HUES6 (cell line): ENCODE measurements at regions not wholly inside any gene's neighbourhood (a gene's known extent, or its start where the extent isn't known, plus 50 kb on each side); places are given as distances from the start of the nearest gene placed in this dataset.
"Not testable (repeated sequence)": the region's sequence is repeated elsewhere in the genome, so short reads cannot be mapped to it uniquely, and the experiment has no call there.

ENCODE experiments used
- H3K27ac ChIP-seq: 2 replicates; pipeline ENCODE4 v1.7.0; 2013; ENCODE audit warnings: low read depth, mild to moderate bottlenecking, low read length, inconsistent platforms
- H3K27me3 ChIP-seq: 2 replicates; pipeline ENCODE4 v1.6.1; 2013; ENCODE audit warnings: low read length; ENCODE audit not compliant: control insufficient read depth, insufficient read depth
- H3K36me3 ChIP-seq: 2 replicates; pipeline ENCODE4 v1.6.1; 2013; ENCODE audit warnings: low read length; ENCODE audit not compliant: control insufficient read depth, insufficient read depth
- H3K4me1 ChIP-seq: 2 replicates; pipeline ENCODE4 v1.6.1; 2013; ENCODE audit warnings: low read length; ENCODE audit not compliant: control insufficient read depth, insufficient read depth
- H3K4me3 ChIP-seq: 2 replicates; pipeline ENCODE4 v1.5.1; 2013; ENCODE audit warnings: low read depth, low read length
- H3K9ac ChIP-seq: one replicate; pipeline ENCODE4 v1.6.1; 2013; ENCODE audit warnings: mild to moderate bottlenecking, low read length
- H3K9me3 ChIP-seq: 2 replicates; pipeline ENCODE4 v1.6.1; 2013; ENCODE audit warnings: low read depth, low read length; ENCODE audit not compliant: control insufficient read depth, insufficient read depth

DNA sequence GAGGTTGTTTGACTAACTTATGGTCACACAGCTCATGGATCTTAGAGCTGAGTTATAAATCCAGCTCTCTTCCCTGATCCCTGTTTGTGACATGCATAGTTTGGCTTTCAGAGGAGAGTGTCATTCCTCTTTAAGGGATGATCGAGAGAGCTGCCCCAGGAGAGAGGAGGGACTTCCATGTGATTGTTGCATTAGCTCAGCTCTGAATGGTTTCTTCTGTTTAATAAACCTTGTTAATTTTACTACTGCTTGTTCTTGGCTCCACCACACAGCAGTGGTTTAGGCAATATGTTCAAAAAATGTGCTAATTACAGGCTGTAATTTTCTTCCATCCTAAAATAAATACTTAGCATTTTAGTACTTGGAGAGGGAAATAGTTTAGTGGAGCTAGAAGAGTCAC is 152.5 kb downstream of the C12orf75 start:
- H3K4me1 ChIP-seq: peaks cover 13% of the 10 kb centered on the region
- H3K4me3 ChIP-seq: no peak overlapping the region
- no peak overlapping the region for H3K27ac ChIP-seq
- no peaks in the 10 kb centered on the region for H3K27me3 ChIP-seq
- no peaks in the 10 kb centered on the region for H3K9me3 ChIP-seq
- no peak overlapping the region for H3K9ac ChIP-seq
- no peaks in the 10 kb centered on the region for H3K36me3 ChIP-seq

GRCh38 chr12:105483691-105484090 is 153.2 kb downstream of the C12orf75 start:
- Histone ChIP-seq H3K27ac (no peak overlapping the region), H3K27me3 (no peaks in the 10 kb centered on the region), H3K9me3 (no peaks in the 10 kb centered on the region), H3K36me3 (no peaks in the 10 kb centered on the region), H3K9ac (no peak overlapping the region), H3K4me3 (no peak overlapping the region), H3K4me1 (peaks cover 12% of the 10 kb centered on the region)

- no peak overlapping the region for H3K9ac ChIP-seq
- no peak overlapping the region for H3K27ac ChIP-seq
- peaks cover 5% of the 10 kb centered on the region; the same call in 1 of the 2 replicates for H3K4me1 ChIP-seq
- H3K36me3 ChIP-seq: no peaks in the 10 kb centered on the region
- no peaks in the 10 kb centered on the region for H3K27me3 ChIP-seq
- H3K4me3 ChIP-seq: no peak overlapping the region
- no peaks in the 10 kb centered on the region for H3K9me3 ChIP-seq
Measured at GRCh38 chr12:105485321-105485910, 154.9 kb downstream of the C12orf75 start.

DNA sequence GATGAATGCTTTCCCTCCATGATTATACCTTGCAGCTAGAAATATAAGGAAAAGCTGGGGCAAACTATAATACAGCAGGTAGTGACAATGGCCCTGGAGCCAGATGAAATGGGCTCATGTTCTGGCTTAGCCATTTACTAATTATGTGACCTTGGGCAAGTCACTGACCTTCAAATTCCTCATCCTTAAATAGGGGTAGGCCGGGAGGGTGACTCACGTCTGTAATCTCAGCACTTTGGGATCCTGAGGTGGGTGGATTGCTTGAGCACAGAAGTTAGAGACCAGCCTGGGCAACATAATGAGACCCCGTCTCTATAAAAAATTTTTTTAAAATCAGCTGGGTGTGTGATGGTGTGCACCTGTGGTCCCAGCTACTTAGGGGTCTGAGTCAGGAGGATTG is 155.4 kb downstream of the C12orf75 start:
- no peaks in the 10 kb centered on the region for H3K27me3 ChIP-seq

DNA sequence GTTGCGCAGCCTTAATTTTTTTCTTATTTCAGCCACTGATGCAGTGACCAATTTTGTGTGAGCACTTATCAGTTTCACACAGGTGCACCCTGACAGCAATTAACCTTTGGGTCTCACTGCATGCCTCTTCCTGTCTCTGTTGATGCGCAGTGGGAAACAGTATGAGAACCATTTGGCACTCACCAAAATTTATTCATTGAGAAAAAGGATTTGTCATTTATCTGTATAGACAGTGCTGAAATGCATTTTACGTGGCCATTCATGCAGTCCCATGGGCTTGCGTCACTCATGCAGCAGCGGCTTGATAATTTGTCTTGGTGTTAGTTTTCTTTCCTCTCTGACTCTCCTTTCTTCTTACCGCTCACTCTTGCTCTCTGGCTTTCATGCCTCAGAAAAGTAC is 157.5 kb downstream of the C12orf75 start:
- Histone ChIP-seq H3K27me3 (no peaks in the 10 kb centered on the region), H3K4me1 (peaks cover 5% of the 10 kb centered on the region; the same call in 1 of the 2 replicates), H3K27ac (no peak overlapping the region), H3K9me3 (no peaks in the 10 kb centered on the region), H3K4me3 (no peak overlapping the region), H3K36me3 (no peaks in the 10 kb centered on the region), H3K9ac (no peak overlapping the region)

More for the DNA sequence above, 155.4 kb downstream of the C12orf75 start:
- Histone ChIP-seq H3K4me3 (no peak overlapping the region), H3K9me3 (no peaks in the 10 kb centered on the region), H3K27ac (no peak overlapping the region), H3K36me3 (no peaks in the 10 kb centered on the region), H3K4me1 (0 out of 2 replicates have a peak, but pooled peaks cover 5% of the 10 kb centered on the region), H3K9ac (no peak overlapping the region)

DNA sequence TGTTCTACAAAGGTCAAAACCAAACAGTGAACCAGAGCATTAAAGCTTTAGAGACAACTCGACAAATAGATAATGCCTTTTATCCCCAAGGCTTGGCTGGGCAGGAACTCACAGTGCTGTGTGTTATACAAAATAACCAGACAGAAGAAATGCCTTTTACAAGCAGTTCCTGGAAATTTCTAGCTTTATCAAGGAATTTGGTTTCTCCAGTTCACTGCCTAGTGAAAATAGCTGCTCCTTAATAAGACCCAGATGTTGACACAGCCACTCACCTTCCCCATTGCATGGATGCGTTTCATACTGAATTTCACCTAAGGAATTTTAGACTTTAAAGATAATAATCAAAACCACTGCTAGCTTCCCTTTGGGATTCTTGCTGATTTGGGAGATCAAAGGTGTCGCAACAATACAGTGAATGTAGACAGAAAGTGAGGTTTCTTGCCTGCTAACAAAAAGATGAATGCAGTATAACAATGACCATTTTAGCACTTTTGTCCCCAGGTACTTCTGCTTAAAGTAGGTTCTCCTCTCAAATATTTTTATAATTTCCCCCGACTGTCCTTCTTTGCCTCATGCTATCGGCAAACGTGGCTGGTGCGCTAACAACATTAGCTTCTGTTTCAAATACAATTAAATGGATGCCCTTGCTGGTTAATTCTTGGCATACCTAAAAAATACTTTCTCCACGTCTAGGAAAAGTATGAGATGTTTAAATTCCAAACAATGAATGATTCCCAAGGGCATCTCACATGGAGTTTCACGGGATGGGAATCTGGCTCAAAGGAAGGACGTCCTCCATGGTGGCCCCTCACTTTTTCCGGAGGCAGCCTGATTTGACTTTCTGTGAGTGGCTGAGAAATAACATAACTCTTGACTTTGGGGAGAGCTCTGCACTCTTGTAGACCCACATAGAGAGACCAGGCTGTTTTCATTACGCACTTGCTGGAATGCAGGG is 162.4 kb downstream of the C12orf75 start:
- H3K36me3 ChIP-seq: no peaks in the 10 kb centered on the region
- no peak overlapping the region for H3K4me3 ChIP-seq
- H3K4me1 ChIP-seq: no peaks in the 10 kb centered on the region; the same call in 1 of the 2 replicates
- no peaks in the 10 kb centered on the region for H3K27me3 ChIP-seq
- no peak overlapping the region for H3K9ac ChIP-seq
- peaks cover 7% of the 10 kb centered on the region; the same call in 1 of the 2 replicates for H3K9me3 ChIP-seq
- H3K27ac ChIP-seq: no peak overlapping the region

DNA sequence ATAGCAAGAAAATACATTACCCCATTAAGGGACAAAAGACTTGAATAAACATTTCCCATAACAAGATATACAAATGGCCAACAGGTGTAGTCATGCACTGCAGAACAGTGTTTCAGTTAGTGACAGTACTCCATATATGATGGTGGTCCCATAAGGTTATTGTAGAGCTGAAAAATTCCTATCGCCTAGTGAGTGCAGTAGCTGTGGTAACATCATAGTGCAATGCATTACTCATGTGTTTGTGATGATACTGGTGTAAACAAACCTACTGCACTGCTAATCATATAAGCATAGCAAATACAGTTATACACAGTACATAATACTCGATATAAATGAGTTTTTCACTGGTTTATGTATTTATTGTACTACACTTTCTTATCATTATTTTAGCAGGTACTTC is 168.7 kb downstream of the C12orf75 start:
- no peak overlapping the region for H3K4me3 ChIP-seq
- H3K27ac ChIP-seq: no peak overlapping the region
- no peaks in the 10 kb centered on the region for H3K4me1 ChIP-seq
- peaks cover 11% of the 10 kb centered on the region for H3K9me3 ChIP-seq
- no peaks in the 10 kb centered on the region for H3K36me3 ChIP-seq
- H3K27me3 ChIP-seq: no peaks in the 10 kb centered on the region
- no peak overlapping the region for H3K9ac ChIP-seq

- H3K9ac ChIP-seq, H3K4me1 ChIP-seq, H3K27ac ChIP-seq, H3K36me3 ChIP-seq, H3K9me3 ChIP-seq, H3K4me3 ChIP-seq, H3K27me3 ChIP-seq: not testable (repeated sequence)
Measured at GRCh38 chr12:105500676-105501075, 170.2 kb downstream of the C12orf75 start.

GRCh38 chr12:105502426-105502930 is 172.0 kb downstream of the C12orf75 start:
- H3K9me3 ChIP-seq: peaks cover 4% of the 10 kb centered on the region; the same call in 1 of the 2 replicates
- H3K4me3 ChIP-seq: no peak overlapping the region
- no peaks in the 10 kb centered on the region for H3K4me1 ChIP-seq
- no peaks in the 10 kb centered on the region for H3K27me3 ChIP-seq
- H3K36me3 ChIP-seq: no peaks in the 10 kb centered on the region
- H3K9ac ChIP-seq: no peak overlapping the region
- H3K27ac ChIP-seq: no peak overlapping the region

- H3K9me3 ChIP-seq: peaks cover under 1% of the 10 kb centered on the region; the same call in 1 of the 2 replicates
- no peak overlapping the region for H3K4me3 ChIP-seq
- no peak overlapping the region for H3K9ac ChIP-seq
- no peaks in the 10 kb centered on the region for H3K36me3 ChIP-seq
- H3K4me1 ChIP-seq: no peaks in the 10 kb centered on the region
- no peaks in the 10 kb centered on the region for H3K27me3 ChIP-seq
- H3K27ac ChIP-seq: no peak overlapping the region
Measured at GRCh38 chr12:105503619-105504018, 173.1 kb downstream of the C12orf75 start.

- H3K9ac ChIP-seq: no peak overlapping the region
- no peak overlapping the region for H3K4me3 ChIP-seq
- H3K27ac ChIP-seq: no peak overlapping the region
- H3K9me3 ChIP-seq: no peaks in the 10 kb centered on the region
- no peaks in the 10 kb centered on the region for H3K36me3 ChIP-seq
- H3K27me3 ChIP-seq: no peaks in the 10 kb centered on the region
- no peaks in the 10 kb centered on the region for H3K4me1 ChIP-seq
Measured at GRCh38 chr12:105504286-105504685, 173.8 kb downstream of the C12orf75 start.
